ENCODE measurements at regions not wholly inside any gene's neighbourhood (a gene's known extent, or its start where the extent isn't known, plus 50 kb on each side); places are given as distances from the start of the nearest gene placed in this dataset.

GRCh38 chr7:46032353-46032752, 111.3 kb upstream of the IGFBP3 start:
- TF ChIP-seq EZH2 (IDR thresholded peaks at IDR 0.05; ENCODE audit: insufficient read depth, low read length) (no peak), CTCF (IDR thresholded peaks at IDR 0.05; ENCODE audit: insufficient read depth, low read depth, low read length) (no peak)
